HCEC 1CT (cell line): ENCODE measurements at regions not wholly inside any gene's neighbourhood (a gene's known extent, or its start where the extent isn't known, plus 50 kb on each side); places are given as distances from the start of the nearest gene placed in this dataset.

Experiments used
- DNase-seq: peaks from one replicate; pipeline ENCODE4 v3.0.0-alpha.2; 2017

- no peak for DNase-seq
These were observed 673.0 kb upstream of the CHORDC1 start for GRCh38 chr11:90895850-90896249.

GRCh38 chr11:90890347-90890746, 667.5 kb upstream of the CHORDC1 start:
- DNase-seq = no peak

- DNase-seq = no peak
These were observed 661.3 kb upstream of the CHORDC1 start for GRCh38 chr11:90884181-90884580.

- no peak for DNase-seq
These were observed 652.1 kb upstream of the CHORDC1 start for GRCh38 chr11:90874986-90875385.

GRCh38 chr11:90874281-90874680, 651.4 kb upstream of the CHORDC1 start:
- no peak for DNase-seq

- no peak for DNase-seq
These were observed 644.6 kb upstream of the CHORDC1 start for GRCh38 chr11:90867416-90867815.

GRCh38 chr11:90856790-90857189, 633.9 kb upstream of the CHORDC1 start:
- no peak for DNase-seq

GRCh38 chr11:90855531-90855930, 632.7 kb upstream of the CHORDC1 start:
- DNase-seq = no peak

- DNase-seq = no peak
These were observed 628.3 kb upstream of the CHORDC1 start for GRCh38 chr11:90851196-90851595.

GRCh38 chr11:90849312-90849711, 626.5 kb upstream of the CHORDC1 start:
- DNase-seq = no peak

- no peak for DNase-seq
These were observed 624.5 kb upstream of the CHORDC1 start for GRCh38 chr11:90847268-90847886.

GRCh38 chr11:90846628-90847027, 623.8 kb upstream of the CHORDC1 start:
- no peak for DNase-seq

- no peak for DNase-seq
These were observed 623.0 kb upstream of the CHORDC1 start for GRCh38 chr11:90845799-90846198.

GRCh38 chr11:90845126-90845525, 622.3 kb upstream of the CHORDC1 start:
- no peak for DNase-seq

GRCh38 chr11:90844041-90844440, 621.2 kb upstream of the CHORDC1 start:
- no peak for DNase-seq

GRCh38 chr11:90842681-90843080, 619.8 kb upstream of the CHORDC1 start:
- no peak for DNase-seq

GRCh38 chr11:90840071-90840470, 617.2 kb upstream of the CHORDC1 start:
- DNase-seq = no peak

- no peak for DNase-seq
These were observed 613.2 kb upstream of the CHORDC1 start for GRCh38 chr11:90836031-90836430.

GRCh38 chr11:90823446-90823845, 600.6 kb upstream of the CHORDC1 start:
- no peak for DNase-seq

GRCh38 chr11:90822996-90823395, 600.1 kb upstream of the CHORDC1 start:
- DNase-seq = no peak

- DNase-seq = no peak
These were observed 595.4 kb upstream of the CHORDC1 start for GRCh38 chr11:90818196-90818745.

- no peak for DNase-seq
These were observed 586.7 kb upstream of the CHORDC1 start for GRCh38 chr11:90809581-90809980.

GRCh38 chr11:90805172-90805571, 582.3 kb upstream of the CHORDC1 start:
- no peak for DNase-seq

- DNase-seq = no peak
These were observed 581.0 kb upstream of the CHORDC1 start for GRCh38 chr11:90803831-90804230.

- no peak for DNase-seq
These were observed 580.5 kb upstream of the CHORDC1 start for GRCh38 chr11:90803366-90803765.
